Kidney (tissue), 13 donors: ENCODE measurements at regions not wholly inside any gene's neighbourhood (a gene's known extent, or its start where the extent isn't known, plus 50 kb on each side); places are given as distances from the start of the nearest gene placed in this dataset.

ENCODE experiments used
- DNase-seq, 5 donors: peaks; one replicate each; pipeline ENCODE4 v3.0.0-alpha.2; 2013 to 2020
- FAIRE-seq: peaks from 2 replicates; lab custom pipeline; 2012; peaks lifted over from hg19 to GRCh38; lab: Jason Lieb, UNC
- H3K27ac ChIP-seq, 2 donors: one replicate each; pipeline ENCODE4 v1.7.0; 2013; ENCODE audit warnings: low read depth in 2 of 2, low read length in 2 of 2, inconsistent platforms in 1 of 2
- H3K27me3 ChIP-seq: one replicate; pipeline ENCODE4 v1.7.1; 2013; ENCODE audit warnings: low read length, inconsistent platforms; ENCODE audit not compliant: control insufficient read depth, insufficient read depth
- H3K36me3 ChIP-seq, 3 donors: one replicate each; pipeline versions ENCODE4 v1.7.0 to v1.7.1; 2013; ENCODE audit warnings: low read length in 3 of 3, control low read depth in 1 of 3, inconsistent platforms in 1 of 3; ENCODE audit not compliant: insufficient read depth in 3 of 3, control insufficient read depth in 2 of 3
- H3K4me1 ChIP-seq, 3 donors: one replicate each; pipeline versions ENCODE4 v1.7.0 to v1.7.1; 2013; ENCODE audit warnings: low read length in 3 of 3, inconsistent platforms in 1 of 3, low read depth in 1 of 3; ENCODE audit not compliant: control insufficient read depth in 2 of 3, insufficient read depth in 2 of 3
- H3K4me3 ChIP-seq, 3 donors: one replicate each; pipeline versions ENCODE4 v1.7.0 to v1.8.1; 2013; ENCODE audit warnings: low read length in 3 of 3, control low read depth in 1 of 3, inconsistent platforms in 1 of 3
- H3K9ac ChIP-seq, 3 donors: one replicate each; pipeline versions ENCODE4 v1.7.0 to v1.7.1; 2013; ENCODE audit warnings: low read length in 3 of 3, control low read depth in 1 of 3, inconsistent platforms in 1 of 3
- H3K9me3 ChIP-seq, 3 donors: one replicate each; pipeline versions ENCODE4 v1.7.0 to v1.7.1; 2013; ENCODE audit warnings: low read length in 3 of 3, control low read depth in 1 of 3, inconsistent platforms in 1 of 3; ENCODE audit not compliant: control insufficient read depth in 2 of 3, insufficient read depth in 1 of 3
- CTCF ChIP-seq: IDR thresholded peaks from 3 replicates; pipeline ENCODE4 v1.5.1; 2012; ENCODE audit warnings: mild to moderate bottlenecking, moderate library complexity, borderline replicate concordance; ENCODE audit not compliant: insufficient read depth; ENCODE audit errors: extremely low read depth
- intact Hi-C: fragments of 100-400 bp; cut with DNase I; formaldehyde crosslinking; loops from one replicate; pipeline ENCODE4 v1.11.1; 2022
- donor health status: control.
- donor health status: control.
- donor health status: control.
- donor health status: control.
- donor health status: control.
- donor health status: DM: yes; HTN: yes; CAD: no.
- donor health status: Normal renal cell carcinoma (clear cell type).

GRCh38 chr1:29642519-29642918 is 406.2 kb downstream of the PTPRU start:
- Histone ChIP-seq H3K9ac (no peak overlapping the region), H3K9me3 (no peaks in the 10 kb centered on the region), H3K4me3 (no peak overlapping the region), H3K27me3 (no peaks in the 10 kb centered on the region), H3K4me1 (no peaks in the 10 kb centered on the region), H3K27ac (no peak overlapping the region), H3K36me3 (no peaks in the 10 kb centered on the region)
- FAIRE-seq (no peak), DNase-seq (peak in 2 of 5 donors; percentile 4 to 5)
- no peak for TF ChIP-seq CTCF
- intact Hi-C loops = no loop called here

GRCh38 chr1:29641921-29642320 is 405.6 kb downstream of the PTPRU start:
- no peak overlapping the region for H3K9ac ChIP-seq
- no peaks in the 10 kb centered on the region for H3K4me1 ChIP-seq
- H3K27me3 ChIP-seq = no peaks in the 10 kb centered on the region
- no peak for FAIRE-seq
- no peak overlapping the region for H3K4me3 ChIP-seq
- no peak overlapping the region for H3K27ac ChIP-seq
- H3K9me3 ChIP-seq = no peaks in the 10 kb centered on the region
- no peak for TF ChIP-seq CTCF
- intact Hi-C loops = no loop called here
- DNase-seq = no peak
- H3K36me3 ChIP-seq = no peaks in the 10 kb centered on the region

- DNase-seq (no peak), FAIRE-seq (no peak)
- Histone ChIP-seq H3K9ac (no peak overlapping the region), H3K4me1 (no peaks in the 10 kb centered on the region), H3K27me3 (no peaks in the 10 kb centered on the region), H3K27ac (peak overlapping the region in 1 of 2 donors; percentile 13), H3K9me3 (no peaks in the 10 kb centered on the region), H3K36me3 (no peaks in the 10 kb centered on the region), H3K4me3 (no peak overlapping the region)
- intact Hi-C loops = no loop called here
- no peak for TF ChIP-seq CTCF
These were observed 404.1 kb downstream of the PTPRU start for GRCh38 chr1:29640428-29640785.

- Histone ChIP-seq H3K9me3 (no peaks in the 10 kb centered on the region), H3K36me3 (no peaks in the 10 kb centered on the region), H3K27ac (peak overlapping the region in 1 of 2 donors; percentile 35), H3K9ac (no peak overlapping the region), H3K4me1 (no peaks in the 10 kb centered on the region), H3K27me3 (no peaks in the 10 kb centered on the region), H3K4me3 (no peak overlapping the region)
- FAIRE-seq = no peak
- TF ChIP-seq CTCF = no peak
- DNase-seq = peak in 4 of 5 donors; percentile 13 to 87 (median 32)
- intact Hi-C loops = no loop called here
These were observed 403.6 kb downstream of the PTPRU start for GRCh38 chr1:29639741-29640427.
